A549 (cell line): ENCODE measurements at regions not wholly inside any gene's neighbourhood (a gene's known extent, or its start where the extent isn't known, plus 50 kb on each side); places are given as distances from the start of the nearest gene placed in this dataset.

ENCODE experiments used
- ATAC-seq, 2 experiments: fragments of 200-7000 bp in 1 of 2; fragments of >200 bp in 1 of 2; cut with Nextera tagmentation in 1 of 2; cut with Tn5 transposase in 1 of 2; 3 replicates each; pipeline versions ENCODE4 v1.8.0 to v1.9.1; 2018 to 2020; ENCODE audit warnings: mild to moderate bottlenecking in 1 of 2, moderate library complexity in 1 of 2
- CTCF ChIA-PET: fragments of 300-600 bp; sonication (Branson Sonifier 250); formaldehyde crosslinking; extraction: SDS; loops from one replicate; lab custom pipeline; 2021; ENCODE audit warnings: antibody characterized with exemption, inconsistent platforms; lab: Yijun Ruan, JAX
- POLR2A ChIA-PET: fragments of 350-600 bp; formaldehyde crosslinking; extraction: SDS; loops from one replicate; lab custom pipeline; 2021; ENCODE audit warnings: antibody characterized with exemption, inconsistent platforms; lab: Yijun Ruan, JAX
- DNase-seq, 2 experiments: peaks; one replicate each; pipeline versions ENCODE4 v3.0.0 to v3.0.0-alpha.2; 2011 to 2016; ENCODE audit warnings: low read depth in 1 of 2, low spot score in 1 of 2
- FAIRE-seq: peaks from 2 replicates; lab custom pipeline; 2011; peaks lifted over from hg19 to GRCh38; lab: Jason Lieb, UNC
- H3K27ac ChIP-seq, 2 experiments: fragments of >200 bp; sonication (Bioruptor Twin); formaldehyde crosslinking; 3 replicates each; pipeline ENCODE4 v1.5.1; 2016 to 2017
- H3K4me1 ChIP-seq: fragments of >200 bp; sonication (Bioruptor Twin); formaldehyde crosslinking; 3 replicates; pipeline ENCODE4 v1.6.1; 2016
- H3K4me2 ChIP-seq: fragments of >200 bp; sonication (Bioruptor Twin); formaldehyde crosslinking; 3 replicates; pipeline ENCODE4 v1.6.1; 2016
- H3K4me3 ChIP-seq: fragments of >200 bp; sonication (Bioruptor Twin); formaldehyde crosslinking; 3 replicates; pipeline ENCODE4 v1.5.1; 2016
- H3K9me3 ChIP-seq: fragments of >200 bp; sonication (Bioruptor Twin); formaldehyde crosslinking; 3 replicates; pipeline ENCODE4 v1.6.1; 2016
- BHLHE40 ChIP-seq: IDR thresholded peaks from 2 replicates; pipeline ENCODE4 v1.6.1; 2012; ENCODE audit warnings: low read depth, low read length, inconsistent platforms
- CEBPB ChIP-seq, 2 experiments: fragments of >200 bp in 1 of 2; sonication (Bioruptor Twin) in 1 of 2; formaldehyde crosslinking in 1 of 2; IDR thresholded peaks; 2 replicates each; pipeline ENCODE4 v1.6.1; 2012 to 2016
- CTCF ChIP-seq: fragments of >200 bp; sonication (Bioruptor Twin); formaldehyde crosslinking; IDR thresholded peaks from 3 replicates; pipeline ENCODE4 v1.5.1; 2016
- EHF ChIP-seq: fragments of 250-450 bp; sonication (Bioruptor Pico); IDR thresholded peaks from 2 replicates; pipeline ENCODE4 v1.5.0; 2020; ENCODE audit warnings: mild to moderate bottlenecking
- FOSL2 ChIP-seq, 2 experiments: fragments of 450-650 bp in 1 of 2; fragments of >200 bp in 1 of 2; sonication (Bioruptor Twin) in 1 of 2; formaldehyde crosslinking; IDR thresholded peaks; 2 replicates each; pipeline versions ENCODE4 v1.5.0 to v1.6.1; 2016 to 2020; ENCODE audit warnings: mild to moderate bottlenecking in 1 of 2, moderate library complexity in 1 of 2
- HDAC2 ChIP-seq: fragments of 200-600 bp; sonication (generic); IDR thresholded peaks from 2 replicates; pipeline ENCODE4 v1.6.1; 2016
- HOXA7 ChIP-seq: fragments of 250-450 bp; sonication (Bioruptor Pico); IDR thresholded peaks from 2 replicates; pipeline ENCODE4 v1.5.0; 2020; ENCODE audit warnings: mild to moderate bottlenecking, moderate library complexity
- JUN ChIP-seq, 2 experiments: fragments of >200 bp; sonication (Bioruptor Twin); formaldehyde crosslinking; IDR thresholded peaks; 2 replicates in 1 of 2; 3 replicates in 1 of 2; pipeline ENCODE4 v1.6.1; 2016 to 2017
- JUNB ChIP-seq: fragments of >200 bp; sonication (Bioruptor Twin); formaldehyde crosslinking; IDR thresholded peaks from 2 replicates; pipeline ENCODE4 v1.6.1; 2016
- KDM5A ChIP-seq: fragments of 200-600 bp; sonication (generic); IDR thresholded peaks from 2 replicates; pipeline ENCODE4 v1.6.1; 2016; ENCODE audit warnings: antibody characterized with exemption, mild to moderate bottlenecking
- NR3C1 ChIP-seq: fragments of >200 bp; sonication (Bioruptor Twin); formaldehyde crosslinking; IDR thresholded peaks from 3 replicates; pipeline ENCODE4 v1.6.1; 2017
- PHF8 ChIP-seq: fragments of 200-600 bp; sonication (generic); IDR thresholded peaks from 2 replicates; pipeline ENCODE4 v1.6.1; 2016; ENCODE audit warnings: low read depth, mild to moderate bottlenecking, antibody characterized with exemption, moderate library complexity, borderline replicate concordance
- RAD21 ChIP-seq, 2 experiments: fragments of >200 bp in 1 of 2; sonication (Bioruptor Twin) in 1 of 2; formaldehyde crosslinking in 1 of 2; IDR thresholded peaks in 1 of 2; conservative IDR thresholded peaks in 1 of 2; 2 replicates in 1 of 2; 3 replicates in 1 of 2; pipeline ENCODE4 v1.6.1; 2012 to 2018; ENCODE audit warnings: inconsistent platforms in 1 of 2
- REST ChIP-seq: fragments of 200-600 bp; sonication (generic); IDR thresholded peaks from 2 replicates; pipeline ENCODE4 v1.6.1; 2016; ENCODE audit warnings: antibody characterized with exemption, mild to moderate bottlenecking, moderate library complexity
- RNF2 ChIP-seq: fragments of 200-600 bp; sonication (generic); IDR thresholded peaks from 2 replicates; pipeline ENCODE4 v1.6.1; 2016; ENCODE audit warnings: low read depth, mild to moderate bottlenecking, antibody characterized with exemption, moderate library complexity, borderline replicate concordance
- SMC3 ChIP-seq: fragments of >200 bp; sonication (Bioruptor Twin); formaldehyde crosslinking; IDR thresholded peaks from 3 replicates; pipeline ENCODE4 v1.6.1; 2018; ENCODE audit warnings: inconsistent platforms
- USF2 ChIP-seq: fragments of 450-650 bp; IDR thresholded peaks from 2 replicates; pipeline ENCODE4 v1.6.1; 2014; ENCODE audit warnings: antibody characterized with exemption
- ZFP36 ChIP-seq: fragments of 450-650 bp; IDR thresholded peaks from 2 replicates; pipeline ENCODE4 v1.6.1; 2014; ENCODE audit warnings: borderline replicate concordance; ENCODE audit not compliant: partially characterized antibody
- ZNF302 ChIP-seq: fragments of 250-450 bp; sonication (Bioruptor Pico); IDR thresholded peaks from 2 replicates; pipeline ENCODE4 v1.9.0; 2021; ENCODE audit warnings: inconsistent platforms, mild to moderate bottlenecking, moderate library complexity
- ZSCAN20 ChIP-seq: fragments of 250-450 bp; sonication (Bioruptor Pico); IDR thresholded peaks from 2 replicates; pipeline ENCODE4 v1.8.0; 2022; ENCODE audit warnings: mild to moderate bottlenecking, moderate library complexity
- WGBS: methylation state at CpG from one replicate; pipeline ENCODE4 v1.1.6; 2017; ENCODE audit errors: missing lambda C conversion rate; 5-methylcytosine and 5-hydroxymethylcytosine counted together

- FAIRE-seq (no peak), DNase-seq (no peak), ATAC-seq (no peak)
- ChIA-PET POLR2A (no interaction called here), CTCF (no interaction called here)
- no peak for TF ChIP-seq PHF8
- TF ChIP-seq HDAC2, result no peak
- TF ChIP-seq REST, result no peak
- no peak for TF ChIP-seq ZNF302 (CRISPR knock-in tag)
- TF ChIP-seq NR3C1, result no peak
- no peak for TF ChIP-seq JUN (IDR thresholded peaks at IDR 0.05)
- no peak for TF ChIP-seq SMC3
- no peak for TF ChIP-seq FOSL2 (IDR thresholded peaks at IDR 0.05)
- TF ChIP-seq FOSL2 (CRISPR knock-in tag; IDR thresholded peaks at IDR 0.05), result no peak
- TF ChIP-seq KDM5A, result no peak
- no peak for TF ChIP-seq CEBPB (IDR thresholded peaks at IDR 0.05)
- no peaks in the 10 kb centered on the region for H3K9me3 ChIP-seq
- no peak overlapping the region for H3K4me3 ChIP-seq
- no peak overlapping the region for H3K27ac ChIP-seq
- no peak overlapping the region for H3K4me2 ChIP-seq
- no peaks in the 10 kb centered on the region for H3K4me1 ChIP-seq
- 76% methylated on average over 3 of the region's 3 CpGs for WGBS
Observed at GRCh38 chr6:18564775-18565174, 177.6 kb downstream of the RNF144B start.

- Histone ChIP-seq H3K4me1 (no peaks in the 10 kb centered on the region), H3K9me3 (no peaks in the 10 kb centered on the region), H3K4me3 (no peak overlapping the region), H3K4me2 (no peak overlapping the region), H3K27ac (no peak overlapping the region)
- no peak for TF ChIP-seq ZSCAN20 (CRISPR knock-in tag)
- no peak for TF ChIP-seq JUNB
- no peak for TF ChIP-seq EHF
- TF ChIP-seq HOXA7, result no peak
- TF ChIP-seq ZFP36, result no peak
- TF ChIP-seq BHLHE40, result no peak
- no peak for TF ChIP-seq RNF2
- TF ChIP-seq CTCF, result no peak
- TF ChIP-seq RAD21 (conservative IDR thresholded peaks at IDR 0.05 in 1 of 2, IDR thresholded peaks at IDR 0.05 in 1 of 2), result no peak
- no peak for TF ChIP-seq USF2
- CTCF ChIA-PET, result no interaction called here
- WGBS, result 0% methylated on average over 1 of the region's 1 CpG
- ATAC-seq, result no peak
- no peak for DNase-seq
- no peak for FAIRE-seq
- POLR2A ChIA-PET, result no interaction called here
Observed at GRCh38 chr6:18565231-18565630, 178.1 kb downstream of the RNF144B start.
